DND-41 (cell line): ENCODE measurements at regions not wholly inside any gene's neighbourhood (a gene's known extent, or its start where the extent isn't known, plus 50 kb on each side); places are given as distances from the start of the nearest gene placed in this dataset.

Experiments
- ATAC-seq: fragments of 200-7000 bp; cut with Tn5 transposase; 3 replicates; pipeline ENCODE4 v1.9.1; 2021; ENCODE audit warnings: low read depth; ENCODE audit not compliant: insufficient read depth
- DNase-seq: peaks from one replicate; pipeline ENCODE4 v3.0.0-alpha.2; 2020
- H2AFZ ChIP-seq: 2 replicates; pipeline ENCODE4 v1.6.0; 2012; ENCODE audit warnings: low read depth, low read length
- H3K27ac ChIP-seq: 2 replicates; pipeline ENCODE4 v1.5.1; 2012; ENCODE audit warnings: low read length, inconsistent platforms
- H3K27me3 ChIP-seq: fragments of 200-600 bp; sonication (generic); 2 replicates; pipeline ENCODE4 v1.6.0; 2012; ENCODE audit warnings: low read length, mild to moderate bottlenecking, inconsistent platforms; ENCODE audit not compliant: insufficient read depth, poor library complexity
- H3K36me3 ChIP-seq: 2 replicates; pipeline ENCODE4 v1.5.1; 2012; ENCODE audit warnings: low read length, inconsistent platforms; ENCODE audit not compliant: insufficient read depth
- H3K4me1 ChIP-seq: 2 replicates; pipeline ENCODE4 v1.5.1; 2012; ENCODE audit warnings: mild to moderate bottlenecking, low read length; ENCODE audit not compliant: insufficient read depth
- H3K4me2 ChIP-seq: 2 replicates; pipeline ENCODE4 v1.6.0; 2012; ENCODE audit warnings: mild to moderate bottlenecking, moderate library complexity, low read length, inconsistent platforms; ENCODE audit not compliant: insufficient read depth
- H3K4me3 ChIP-seq, 2 experiments: fragments of 200-600 bp in 1 of 2; shearing (Covaris generic) in 1 of 2; 2 replicates each; pipeline ENCODE4 v1.5.1; 2012 to 2016; ENCODE audit warnings: inconsistent platforms in 2 of 2, low read length in 2 of 2, mild to moderate bottlenecking in 2 of 2, low read depth in 1 of 2, moderate library complexity in 1 of 2
- H3K79me2 ChIP-seq: 2 replicates; pipeline ENCODE4 v1.6.0; 2012; ENCODE audit warnings: low read length, inconsistent platforms; ENCODE audit not compliant: insufficient read depth
- H3K9ac ChIP-seq: 2 replicates; pipeline ENCODE4 v1.6.0; 2012; ENCODE audit warnings: low read depth, mild to moderate bottlenecking, inconsistent platforms, low read length, moderate library complexity
- H3K9me3 ChIP-seq: 2 replicates; pipeline ENCODE4 v1.5.1; 2012; ENCODE audit warnings: low read length, moderate library complexity, mild to moderate bottlenecking, inconsistent platforms; ENCODE audit not compliant: insufficient read depth, severe bottlenecking
- H4K20me1 ChIP-seq: 2 replicates; pipeline ENCODE4 v1.6.0; 2012; ENCODE audit warnings: low read length; ENCODE audit not compliant: insufficient read depth
- EZH2 ChIP-seq: IDR thresholded peaks from 3 replicates; pipeline ENCODE4 v1.6.1; 2012; ENCODE audit warnings: borderline replicate concordance, low read depth, mild to moderate bottlenecking, moderate library complexity, low read length, inconsistent platforms; ENCODE audit not compliant: severe bottlenecking
- TF ChIP-seq, protein P1 (sequence below): IDR thresholded peaks from 2 replicates; pipeline ENCODE4 v1.5.1; 2012; ENCODE audit warnings: borderline replicate concordance, low read length, moderate library complexity, mild to moderate bottlenecking; ENCODE audit not compliant: poor library complexity, severe bottlenecking; ENCODE audit errors: extremely low read depth

DNA sequence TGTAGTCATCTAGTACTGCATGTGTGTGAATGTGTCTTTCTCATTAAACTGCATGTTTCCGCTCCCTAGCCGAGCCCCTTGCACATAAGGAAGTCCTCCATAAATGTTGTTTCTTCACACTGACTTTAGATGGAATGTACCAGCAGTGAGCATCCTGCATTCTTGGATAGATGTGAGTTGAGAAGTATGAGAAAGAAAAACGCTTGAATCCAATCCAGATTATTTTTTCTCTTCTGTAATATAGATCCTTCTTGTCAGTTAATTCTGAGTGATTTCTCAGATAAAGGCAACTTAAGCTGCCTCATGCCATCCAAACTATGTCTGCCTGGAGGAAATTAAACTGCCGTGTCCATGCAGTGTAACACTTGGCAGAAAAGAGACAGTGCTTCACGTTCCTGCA is 268.1 kb upstream of the ISX start:
- no peaks in the 10 kb centered on the region for H3K27me3 ChIP-seq
- H3K9me3 ChIP-seq = no peaks in the 10 kb centered on the region
- H3K4me1 ChIP-seq = no peaks in the 10 kb centered on the region
- no peak overlapping the region for H3K27ac ChIP-seq
- H3K36me3 ChIP-seq = no peaks in the 10 kb centered on the region
- H3K4me3 ChIP-seq = no peak overlapping the region
- no peaks in the 10 kb centered on the region for H4K20me1 ChIP-seq
- H3K9ac ChIP-seq = no peak overlapping the region
- no peak overlapping the region for H2AFZ ChIP-seq
- no peaks in the 10 kb centered on the region for H3K79me2 ChIP-seq
- no peak for ATAC-seq
- H3K4me2 ChIP-seq = no peak overlapping the region
- no peak for DNase-seq
- TF ChIP-seq, protein P1, sequence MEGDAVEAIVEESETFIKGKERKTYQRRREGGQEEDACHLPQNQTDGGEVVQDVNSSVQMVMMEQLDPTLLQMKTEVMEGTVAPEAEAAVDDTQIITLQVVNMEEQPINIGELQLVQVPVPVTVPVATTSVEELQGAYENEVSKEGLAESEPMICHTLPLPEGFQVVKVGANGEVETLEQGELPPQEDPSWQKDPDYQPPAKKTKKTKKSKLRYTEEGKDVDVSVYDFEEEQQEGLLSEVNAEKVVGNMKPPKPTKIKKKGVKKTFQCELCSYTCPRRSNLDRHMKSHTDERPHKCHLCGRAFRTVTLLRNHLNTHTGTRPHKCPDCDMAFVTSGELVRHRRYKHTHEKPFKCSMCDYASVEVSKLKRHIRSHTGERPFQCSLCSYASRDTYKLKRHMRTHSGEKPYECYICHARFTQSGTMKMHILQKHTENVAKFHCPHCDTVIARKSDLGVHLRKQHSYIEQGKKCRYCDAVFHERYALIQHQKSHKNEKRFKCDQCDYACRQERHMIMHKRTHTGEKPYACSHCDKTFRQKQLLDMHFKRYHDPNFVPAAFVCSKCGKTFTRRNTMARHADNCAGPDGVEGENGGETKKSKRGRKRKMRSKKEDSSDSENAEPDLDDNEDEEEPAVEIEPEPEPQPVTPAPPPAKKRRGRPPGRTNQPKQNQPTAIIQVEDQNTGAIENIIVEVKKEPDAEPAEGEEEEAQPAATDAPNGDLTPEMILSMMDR = no peak
- TF ChIP-seq EZH2 = no peak

DNA sequence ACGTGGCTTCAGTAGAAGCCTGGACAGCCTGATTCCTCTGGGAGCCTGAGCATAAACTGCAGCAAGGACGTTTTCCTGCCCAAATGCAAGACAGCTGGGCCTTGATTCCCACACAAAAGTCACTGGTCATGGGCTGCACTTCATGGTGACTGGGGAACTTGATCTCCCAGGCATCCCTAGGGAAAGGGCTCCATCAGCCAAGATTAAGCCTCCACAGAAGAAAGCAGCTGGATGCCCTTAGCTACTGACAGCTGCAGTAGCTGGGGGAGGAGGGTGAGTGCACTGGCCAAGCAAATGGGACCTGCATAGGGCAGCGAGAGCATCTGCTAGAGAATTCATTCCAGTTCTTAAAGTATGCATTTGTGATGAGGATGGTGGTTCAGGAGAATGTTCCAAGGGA is 267.4 kb upstream of the ISX start:
- Histone ChIP-seq H3K4me3 (no peak overlapping the region), H2AFZ (no peak overlapping the region), H4K20me1 (no peaks in the 10 kb centered on the region), H3K27me3 (no peaks in the 10 kb centered on the region), H3K4me2 (no peak overlapping the region), H3K4me1 (no peaks in the 10 kb centered on the region), H3K79me2 (no peaks in the 10 kb centered on the region), H3K36me3 (no peaks in the 10 kb centered on the region), H3K9me3 (no peaks in the 10 kb centered on the region), H3K27ac (no peak overlapping the region), H3K9ac (no peak overlapping the region)
- DNase-seq = no peak
- no peak for ATAC-seq
- TF ChIP-seq EZH2 = no peak
- TF ChIP-seq, protein P1 = no peak

DNA sequence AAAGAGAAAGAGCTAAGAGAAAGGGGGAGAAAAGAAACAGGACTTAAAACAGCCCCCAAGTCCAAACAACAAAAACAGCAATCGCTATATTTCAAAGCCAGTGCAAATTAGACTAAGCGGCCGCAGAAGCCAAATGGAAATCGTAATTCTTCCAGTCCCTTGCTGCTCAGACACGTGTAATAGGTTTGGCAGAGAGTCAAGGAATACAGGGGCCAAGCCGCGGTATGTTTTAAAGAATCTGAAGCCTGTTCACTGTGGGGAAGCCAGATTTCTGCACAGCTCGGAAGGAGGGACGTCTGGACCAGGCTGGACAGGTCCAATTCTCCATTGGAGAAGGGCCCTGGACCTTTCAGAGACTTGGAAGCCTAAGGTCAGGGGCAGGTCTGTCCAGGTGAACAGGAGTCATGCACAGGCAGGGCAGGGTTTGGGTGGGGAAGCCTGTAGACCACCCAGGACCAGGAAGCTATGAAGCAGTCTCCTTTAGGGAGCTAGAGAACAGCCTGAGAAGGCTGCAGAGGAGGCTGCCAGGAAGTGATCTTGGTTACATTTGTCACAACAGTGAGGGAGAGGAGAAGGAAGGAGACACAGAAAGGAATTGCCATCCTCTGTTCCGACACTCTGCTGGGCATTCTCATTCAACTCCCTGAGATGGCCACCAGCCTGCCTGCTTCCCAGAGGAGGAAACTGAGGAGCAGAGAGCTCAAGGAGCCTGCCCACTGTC is 265.5 kb upstream of the ISX start:
- H3K9ac ChIP-seq = no peak overlapping the region
- H3K79me2 ChIP-seq = no peaks in the 10 kb centered on the region
- no peak overlapping the region for H3K4me2 ChIP-seq
- H3K27ac ChIP-seq = no peak overlapping the region
- ATAC-seq = no peak
- H2AFZ ChIP-seq = no peak overlapping the region
- no peak overlapping the region for H3K4me3 ChIP-seq
- H3K4me1 ChIP-seq = no peaks in the 10 kb centered on the region
- no peak for TF ChIP-seq EZH2
- TF ChIP-seq, protein P1 = no peak
- H3K9me3 ChIP-seq = no peaks in the 10 kb centered on the region
- no peaks in the 10 kb centered on the region for H3K36me3 ChIP-seq
- no peaks in the 10 kb centered on the region for H4K20me1 ChIP-seq
- no peak for DNase-seq
- no peaks in the 10 kb centered on the region for H3K27me3 ChIP-seq

DNA sequence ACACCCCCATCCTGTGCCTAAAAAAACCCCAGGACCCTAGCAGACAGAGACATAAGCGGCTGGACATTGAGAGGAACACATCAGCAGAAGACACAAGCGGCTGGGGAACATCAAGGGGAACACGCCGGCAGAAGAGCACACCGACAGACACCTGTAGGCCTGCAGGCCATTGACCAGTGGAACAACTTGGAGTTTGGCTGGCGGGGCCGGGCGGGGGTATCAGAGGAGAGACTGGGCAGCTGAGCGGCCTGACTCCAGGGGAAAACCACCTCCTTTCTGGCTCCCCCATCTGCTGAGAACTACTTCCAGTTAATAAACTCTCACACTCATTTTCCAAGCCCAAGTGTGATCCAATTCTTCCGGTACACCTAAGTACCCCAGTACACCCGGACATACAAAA is 264.7 kb upstream of the ISX start:
- Histone ChIP-seq H3K4me1 (no peaks in the 10 kb centered on the region), H4K20me1 (no peaks in the 10 kb centered on the region), H3K79me2 (no peaks in the 10 kb centered on the region), H3K4me3 (no peak overlapping the region), H3K9ac (no peak overlapping the region), H3K9me3 (no peaks in the 10 kb centered on the region), H3K36me3 (no peaks in the 10 kb centered on the region), H3K27ac (no peak overlapping the region), H3K27me3 (no peaks in the 10 kb centered on the region), H3K4me2 (no peak overlapping the region), H2AFZ (no peak overlapping the region)
- ATAC-seq (no peak), DNase-seq (no peak)
- TF ChIP-seq EZH2 = no peak
- TF ChIP-seq, protein P1 = no peak
